ENCODE measurements at regions not wholly inside any gene's neighbourhood (a gene's known extent, or its start where the extent isn't known, plus 50 kb on each side); places are given as distances from the start of the nearest gene placed in this dataset.
"Not testable (repeated sequence)": the region's sequence is repeated elsewhere in the genome, so short reads cannot be mapped to it uniquely, and the experiment has no call there.

- no peak for DNase-seq
Measured at GRCh38 chr2:226116346-226116745, 683.3 kb downstream of the IRS1 start.

- no peak for DNase-seq
Measured at GRCh38 chr2:226115832-226116200, 683.8 kb downstream of the IRS1 start.

- no peak for DNase-seq
Measured at GRCh38 chr2:226115102-226115831, 684.4 kb downstream of the IRS1 start.

GRCh38 chr2:226114436-226114835, 685.2 kb downstream of the IRS1 start:
- DNase-seq = no peak

GRCh38 chr2:226098861-226099745, 699.6 kb downstream of the NYAP2 start:
- DNase-seq = no peak

GRCh38 chr2:226095058-226095457, 695.5 kb downstream of the NYAP2 start:
- no peak for DNase-seq

GRCh38 chr2:226093364-226093763, 693.9 kb downstream of the NYAP2 start:
- no peak for DNase-seq

GRCh38 chr2:226088366-226088674, 688.8 kb downstream of the NYAP2 start:
- no peak for DNase-seq

GRCh38 chr2:226087505-226088365, 688.2 kb downstream of the NYAP2 start:
- no peak for DNase-seq

GRCh38 chr2:226087051-226087450, 687.5 kb downstream of the NYAP2 start:
- no peak for DNase-seq

GRCh38 chr2:226086190-226086589, 686.7 kb downstream of the NYAP2 start:
- DNase-seq = no peak

GRCh38 chr2:226085425-226085824, 685.9 kb downstream of the NYAP2 start:
- DNase-seq = not testable (repeated sequence)

GRCh38 chr2:226080334-226080733, 680.8 kb downstream of the NYAP2 start:
- DNase-seq = no peak

GRCh38 chr2:226079671-226080181, 680.2 kb downstream of the NYAP2 start:
- no peak for DNase-seq

- DNase-seq = no peak
Measured at GRCh38 chr2:226079196-226079595, 679.7 kb downstream of the NYAP2 start.

- no peak for DNase-seq
Measured at GRCh38 chr2:226078666-226079065, 679.2 kb downstream of the NYAP2 start.

- no peak for DNase-seq
Measured at GRCh38 chr2:226077841-226078240, 678.3 kb downstream of the NYAP2 start.

- no peak for DNase-seq
Measured at GRCh38 chr2:226077031-226077430, 677.5 kb downstream of the NYAP2 start.

- no peak for DNase-seq
Measured at GRCh38 chr2:226076529-226076928, 677.0 kb downstream of the NYAP2 start.

- DNase-seq = no peak
Measured at GRCh38 chr2:226074391-226074790, 674.9 kb downstream of the NYAP2 start.

GRCh38 chr2:226073496-226074160, 674.1 kb downstream of the NYAP2 start:
- no peak for DNase-seq

- DNase-seq = no peak
Measured at GRCh38 chr2:226066873-226067272, 667.4 kb downstream of the NYAP2 start.

- no peak for DNase-seq
Measured at GRCh38 chr2:226066391-226066790, 666.9 kb downstream of the NYAP2 start.

Measured in activated effector memory CD4-positive, alpha-beta T cell treated with Interleukin-2 at 50 U/mL for 16 hours (primary cell).